Astrocyte of the spinal cord (primary cell): ENCODE measurements at regions not wholly inside any gene's neighbourhood (a gene's known extent, or its start where the extent isn't known, plus 50 kb on each side); places are given as distances from the start of the nearest gene placed in this dataset.

ENCODE experiments used
- DNase-seq: peaks from one replicate; pipeline ENCODE4 v3.0.0; 2011; ENCODE audit warnings: low read depth, low spot score
- H3K4me3 ChIP-seq: 2 replicates; pipeline ENCODE4 v1.5.1; 2011; ENCODE audit warnings: low read depth, mild to moderate bottlenecking, low read length, moderate library complexity
- in situ Hi-C: cut with HindIII; loops from 2 replicates; pipeline ENCODE4 v1.10.0; 2017; ENCODE audit warnings: low sequenced_read_pairs
- TF ChIP-seq, protein P1 (sequence below): IDR thresholded peaks from 2 replicates; pipeline ENCODE4 v1.5.1; 2012; ENCODE audit warnings: low read depth, mild to moderate bottlenecking, low read length, inconsistent platforms

DNA sequence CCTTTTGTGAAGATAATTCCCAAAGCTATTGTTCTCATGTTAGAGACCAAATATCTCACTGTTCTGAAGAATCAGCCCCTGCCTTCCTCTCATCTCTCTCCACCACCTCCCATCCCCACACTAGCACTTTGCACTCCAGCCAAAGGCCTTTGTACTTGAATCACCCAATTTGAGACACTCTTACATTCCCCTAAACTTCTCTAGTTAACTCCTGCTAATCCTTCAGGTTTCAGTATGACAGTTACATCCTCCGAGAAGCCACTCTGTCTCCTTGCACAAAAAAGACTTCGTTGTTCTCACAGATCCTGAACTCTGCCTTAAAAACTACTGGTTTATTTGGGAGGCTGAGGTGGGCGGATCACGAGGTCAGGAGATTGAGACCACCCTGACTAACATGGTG lies 227.5 kb downstream of the PIK3R1 start:
- TF ChIP-seq, protein P1, sequence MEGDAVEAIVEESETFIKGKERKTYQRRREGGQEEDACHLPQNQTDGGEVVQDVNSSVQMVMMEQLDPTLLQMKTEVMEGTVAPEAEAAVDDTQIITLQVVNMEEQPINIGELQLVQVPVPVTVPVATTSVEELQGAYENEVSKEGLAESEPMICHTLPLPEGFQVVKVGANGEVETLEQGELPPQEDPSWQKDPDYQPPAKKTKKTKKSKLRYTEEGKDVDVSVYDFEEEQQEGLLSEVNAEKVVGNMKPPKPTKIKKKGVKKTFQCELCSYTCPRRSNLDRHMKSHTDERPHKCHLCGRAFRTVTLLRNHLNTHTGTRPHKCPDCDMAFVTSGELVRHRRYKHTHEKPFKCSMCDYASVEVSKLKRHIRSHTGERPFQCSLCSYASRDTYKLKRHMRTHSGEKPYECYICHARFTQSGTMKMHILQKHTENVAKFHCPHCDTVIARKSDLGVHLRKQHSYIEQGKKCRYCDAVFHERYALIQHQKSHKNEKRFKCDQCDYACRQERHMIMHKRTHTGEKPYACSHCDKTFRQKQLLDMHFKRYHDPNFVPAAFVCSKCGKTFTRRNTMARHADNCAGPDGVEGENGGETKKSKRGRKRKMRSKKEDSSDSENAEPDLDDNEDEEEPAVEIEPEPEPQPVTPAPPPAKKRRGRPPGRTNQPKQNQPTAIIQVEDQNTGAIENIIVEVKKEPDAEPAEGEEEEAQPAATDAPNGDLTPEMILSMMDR, result no peak
- in situ Hi-C loops, result no loop called here
- no peak for DNase-seq
- H3K4me3 ChIP-seq, result no peak overlapping the region

DNA sequence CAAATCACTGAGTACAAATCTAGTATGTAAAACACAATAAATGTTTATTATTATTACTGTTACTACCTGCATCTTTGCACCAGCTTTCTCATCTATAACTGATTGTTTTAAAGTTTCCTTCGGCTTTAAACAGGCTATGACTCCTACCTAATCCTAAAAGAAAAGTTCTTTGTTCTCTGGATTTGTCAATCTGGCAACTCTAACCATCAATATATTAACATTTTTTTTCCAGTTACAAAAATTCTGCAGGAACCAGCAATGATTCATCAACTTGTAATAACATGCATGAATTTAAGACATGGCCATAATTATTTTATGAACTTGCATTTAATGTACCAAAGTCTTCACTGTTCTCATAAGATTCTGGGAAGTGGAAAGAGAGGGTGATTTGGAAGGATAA lies 228.5 kb downstream of the PIK3R1 start:
- TF ChIP-seq, protein P1, result no peak
- DNase-seq, result no peak
- in situ Hi-C loops, result no loop called here
- H3K4me3 ChIP-seq, result no peak overlapping the region

DNA sequence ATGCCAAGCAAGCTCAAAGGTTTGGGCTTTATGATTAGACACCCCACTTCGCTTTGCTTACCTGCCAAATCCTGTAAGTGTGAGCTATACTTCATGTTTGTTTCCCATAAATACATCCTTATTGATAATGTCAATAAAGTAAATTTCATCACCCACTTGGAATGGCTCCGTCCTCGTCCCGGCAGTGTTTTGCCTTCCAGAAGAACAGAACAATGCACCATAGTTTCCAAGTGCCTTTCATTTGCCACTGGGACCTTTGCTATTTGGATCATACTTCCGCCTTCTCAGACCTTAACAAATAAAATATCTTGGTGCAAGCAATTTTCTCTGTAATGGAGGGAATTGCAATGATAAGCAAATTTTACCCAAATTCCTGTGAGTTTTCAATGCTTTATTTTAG lies 229.3 kb downstream of the PIK3R1 start:
- no peak for DNase-seq
- TF ChIP-seq, protein P1, result no peak
- in situ Hi-C loops, result no loop called here
- no peak overlapping the region for H3K4me3 ChIP-seq

DNA sequence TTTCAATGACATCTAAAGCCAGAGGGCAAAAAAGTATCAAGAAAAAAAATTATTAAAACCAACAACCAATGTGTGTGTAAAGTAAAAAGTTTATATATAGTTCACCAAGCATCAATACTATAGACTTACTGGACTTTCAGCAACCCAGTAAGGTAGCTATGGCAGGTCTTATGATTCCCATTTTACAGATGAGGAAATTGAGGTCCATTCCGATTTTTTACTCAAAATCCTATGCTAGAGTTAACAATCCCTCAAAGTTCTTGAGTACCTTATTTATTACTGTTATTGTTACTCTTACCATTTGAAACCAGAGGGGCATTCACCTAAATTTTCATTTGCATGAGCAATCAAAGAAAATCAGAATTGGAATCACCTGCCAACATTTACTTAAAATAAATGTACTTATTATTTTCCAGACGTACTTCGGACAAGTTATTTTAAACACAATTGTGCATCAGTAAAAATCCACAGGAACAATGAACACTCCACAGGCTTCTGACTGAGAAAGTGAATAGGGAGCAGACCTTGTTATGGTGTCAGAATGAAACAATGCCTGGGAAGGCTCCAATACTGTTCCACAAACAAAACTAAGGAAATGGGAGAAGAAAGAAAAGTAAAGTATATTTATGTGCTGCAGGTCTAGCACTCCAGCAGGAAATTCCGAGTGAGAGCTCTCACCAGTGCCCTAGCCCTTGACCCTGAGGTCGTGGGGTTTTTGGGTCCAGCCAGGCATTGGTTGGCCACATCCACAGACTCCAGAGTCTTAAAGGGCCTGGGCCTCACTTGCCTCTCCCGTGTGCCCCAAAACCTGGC lies 229.9 kb downstream of the PIK3R1 start:
- H3K4me3 ChIP-seq, result no peak overlapping the region
- in situ Hi-C loops, result no loop called here
- TF ChIP-seq, protein P1, result no peak
- no peak for DNase-seq

DNA sequence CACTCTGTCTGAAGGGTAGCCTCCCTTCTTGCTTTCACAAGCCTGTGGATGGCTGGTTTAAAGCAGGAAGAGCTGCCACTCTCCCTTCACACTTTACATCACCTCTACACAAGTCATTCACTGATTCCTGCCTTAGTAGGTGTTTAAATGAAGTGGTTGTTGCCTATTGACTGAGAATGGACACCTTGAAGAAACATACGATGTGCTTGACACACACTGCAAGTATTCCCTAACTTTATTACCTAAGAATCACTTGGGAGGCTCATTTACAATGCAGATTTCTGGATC lies 230.5 kb downstream of the PIK3R1 start:
- in situ Hi-C loops, result no loop called here
- TF ChIP-seq, protein P1, result no peak
- H3K4me3 ChIP-seq, result no peak overlapping the region
- DNase-seq, result no peak

DNA sequence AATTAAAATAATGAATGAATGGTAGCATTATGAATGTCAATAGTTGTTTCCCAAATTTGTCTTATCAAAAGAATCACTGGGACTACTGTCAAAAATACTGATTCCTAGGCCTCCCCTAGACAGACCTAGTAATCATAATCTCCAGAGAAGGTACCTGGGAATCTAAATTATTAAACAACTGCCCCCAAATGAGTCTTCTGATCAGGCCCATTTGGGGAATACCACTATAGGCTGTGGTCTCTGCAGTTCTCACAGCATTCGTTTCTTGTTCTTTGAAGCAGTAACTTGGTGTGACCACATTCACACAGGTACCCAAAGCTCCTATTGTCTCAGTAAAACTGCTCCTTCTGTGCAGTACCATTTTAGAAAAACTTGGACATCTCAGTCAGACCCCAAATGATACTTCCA lies 230.9 kb downstream of the PIK3R1 start:
- TF ChIP-seq, protein P1, result no peak
- no peak overlapping the region for H3K4me3 ChIP-seq
- in situ Hi-C loops, result no loop called here
- no peak for DNase-seq
